ENCODE measurements at regions not wholly inside any gene's neighbourhood (a gene's known extent, or its start where the extent isn't known, plus 50 kb on each side); places are given as distances from the start of the nearest gene placed in this dataset.
"Not testable (repeated sequence)": the region's sequence is repeated elsewhere in the genome, so short reads cannot be mapped to it uniquely, and the experiment has no call there.

DNA sequence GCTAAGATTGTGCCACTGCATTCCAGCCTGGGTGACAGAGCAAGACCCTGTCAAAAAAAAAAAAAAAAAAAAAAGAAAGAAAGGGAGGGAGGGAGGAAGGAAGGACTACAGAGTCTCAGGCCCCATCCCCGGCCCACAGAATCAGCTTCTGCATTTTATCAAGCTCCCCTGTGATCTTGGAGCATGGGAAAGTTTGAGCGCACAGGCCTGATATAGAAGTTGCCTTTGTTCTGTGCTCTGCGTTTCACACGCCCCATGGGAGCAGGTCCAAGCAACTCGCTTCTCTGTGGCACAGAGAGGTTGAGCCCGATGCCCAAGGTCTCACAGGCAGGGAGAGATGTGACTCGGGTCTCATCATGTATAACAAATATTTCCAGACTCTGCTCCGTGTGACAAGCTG, 101.8 kb downstream of the PHETA1 start:
- Mint-ChIP-seq H3K36me3 (no peaks in the 10 kb centered on the region), H3K4me1 (ENCODE audit: unreplicated experiment) (no peaks in the 10 kb centered on the region)

DNA sequence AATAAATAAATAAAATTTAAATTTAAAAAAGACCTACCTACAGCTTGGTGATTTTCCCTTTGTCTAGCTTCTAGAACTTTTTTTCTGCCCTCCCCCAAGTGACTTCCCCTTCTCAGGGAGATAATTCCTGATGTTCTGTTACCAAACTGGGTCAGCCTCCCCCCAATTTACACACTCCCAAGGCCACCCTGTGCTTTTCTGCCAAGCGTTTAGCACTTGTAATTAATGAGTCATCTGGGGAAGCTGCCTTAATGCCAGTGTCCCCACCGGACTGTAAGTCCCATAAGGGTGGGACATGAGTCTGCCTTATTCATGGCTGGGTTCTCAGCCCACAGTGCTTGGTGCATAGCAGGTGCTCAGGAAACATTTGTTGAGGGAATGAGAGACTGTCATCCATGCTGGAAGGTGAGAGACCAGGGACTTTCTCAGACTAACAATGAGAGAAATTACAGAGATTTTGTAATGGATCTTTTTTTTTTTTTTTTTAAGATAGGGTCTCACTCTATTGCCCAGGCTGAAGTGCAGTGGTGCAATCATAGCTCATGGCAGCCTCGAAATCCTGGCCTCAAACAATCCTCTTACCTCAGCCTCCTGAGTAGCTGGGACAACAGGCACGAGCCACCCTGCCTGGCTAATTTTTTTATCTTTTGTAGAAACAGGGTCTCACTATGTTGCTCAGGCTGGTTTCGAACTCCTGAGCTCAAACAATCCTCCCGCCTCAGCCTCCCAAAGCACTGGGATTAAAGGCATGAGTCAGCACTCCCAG, 106.8 kb downstream of the PHETA1 start:
- Mint-ChIP-seq H3K27ac (no peak overlapping the region), H3K27me3 (peaks cover 4% of the 10 kb centered on the region)

More for the DNA sequence above, 101.8 kb downstream of the PHETA1 start:
- Mint-ChIP-seq H3K27ac (no peak overlapping the region), H3K4me3 (no peak overlapping the region), H3K9me3 (no peaks in the 10 kb centered on the region), H3K27me3 (peaks cover 12% of the 10 kb centered on the region)
- TF ChIP-seq, protein P1, sequence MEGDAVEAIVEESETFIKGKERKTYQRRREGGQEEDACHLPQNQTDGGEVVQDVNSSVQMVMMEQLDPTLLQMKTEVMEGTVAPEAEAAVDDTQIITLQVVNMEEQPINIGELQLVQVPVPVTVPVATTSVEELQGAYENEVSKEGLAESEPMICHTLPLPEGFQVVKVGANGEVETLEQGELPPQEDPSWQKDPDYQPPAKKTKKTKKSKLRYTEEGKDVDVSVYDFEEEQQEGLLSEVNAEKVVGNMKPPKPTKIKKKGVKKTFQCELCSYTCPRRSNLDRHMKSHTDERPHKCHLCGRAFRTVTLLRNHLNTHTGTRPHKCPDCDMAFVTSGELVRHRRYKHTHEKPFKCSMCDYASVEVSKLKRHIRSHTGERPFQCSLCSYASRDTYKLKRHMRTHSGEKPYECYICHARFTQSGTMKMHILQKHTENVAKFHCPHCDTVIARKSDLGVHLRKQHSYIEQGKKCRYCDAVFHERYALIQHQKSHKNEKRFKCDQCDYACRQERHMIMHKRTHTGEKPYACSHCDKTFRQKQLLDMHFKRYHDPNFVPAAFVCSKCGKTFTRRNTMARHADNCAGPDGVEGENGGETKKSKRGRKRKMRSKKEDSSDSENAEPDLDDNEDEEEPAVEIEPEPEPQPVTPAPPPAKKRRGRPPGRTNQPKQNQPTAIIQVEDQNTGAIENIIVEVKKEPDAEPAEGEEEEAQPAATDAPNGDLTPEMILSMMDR (conservative IDR thresholded peaks at IDR 0.05), result no peak
- no peak for DNase-seq (ENCODE audit: extremely low spot score, unreplicated experiment)

GRCh38 chr12:111260732-111261131, 108.2 kb downstream of the PHETA1 start:
- Mint-ChIP-seq H3K9me3 (no peaks in the 10 kb centered on the region), H3K4me1 (ENCODE audit: unreplicated experiment) (no peaks in the 10 kb centered on the region), H3K27ac (no peak overlapping the region), H3K36me3 (no peaks in the 10 kb centered on the region), H3K27me3 (peaks cover 9% of the 10 kb centered on the region), H3K4me3 (no peak overlapping the region)
- DNase-seq (ENCODE audit: extremely low spot score, unreplicated experiment), result no peak
- TF ChIP-seq, protein P1 (conservative IDR thresholded peaks at IDR 0.05), result no peak

More for the DNA sequence above, 106.8 kb downstream of the PHETA1 start:
- Mint-ChIP-seq H3K4me3 (no peak overlapping the region), H3K4me1 (ENCODE audit: unreplicated experiment) (no peaks in the 10 kb centered on the region), H3K36me3 (no peaks in the 10 kb centered on the region), H3K9me3 (no peaks in the 10 kb centered on the region)
- TF ChIP-seq, protein P1 (conservative IDR thresholded peaks at IDR 0.05), result no peak
- no peak for DNase-seq (ENCODE audit: extremely low spot score, unreplicated experiment)

GRCh38 chr12:111259231-111259630, 109.7 kb downstream of the PHETA1 start:
- no peak for DNase-seq (ENCODE audit: extremely low spot score, unreplicated experiment)
- Mint-ChIP-seq H3K4me1 (ENCODE audit: unreplicated experiment) (no peaks in the 10 kb centered on the region), H3K36me3 (no peaks in the 10 kb centered on the region), H3K27ac (no peak overlapping the region), H3K27me3 (peaks cover 12% of the 10 kb centered on the region), H3K4me3 (no peak overlapping the region), H3K9me3 (no peaks in the 10 kb centered on the region)
- TF ChIP-seq, protein P1 (conservative IDR thresholded peaks at IDR 0.05), result no peak

GRCh38 chr12:111258081-111258480, 110.8 kb downstream of the PHETA1 start:
- not testable (repeated sequence) for DNase-seq (ENCODE audit: extremely low spot score, unreplicated experiment); H3K36me3 Mint-ChIP-seq; H3K4me1 Mint-ChIP-seq (ENCODE audit: unreplicated experiment); H3K27ac Mint-ChIP-seq; H3K9me3 Mint-ChIP-seq; H3K4me3 Mint-ChIP-seq
- H3K27me3 Mint-ChIP-seq, result peaks cover 14% of the 10 kb centered on the region

DNA sequence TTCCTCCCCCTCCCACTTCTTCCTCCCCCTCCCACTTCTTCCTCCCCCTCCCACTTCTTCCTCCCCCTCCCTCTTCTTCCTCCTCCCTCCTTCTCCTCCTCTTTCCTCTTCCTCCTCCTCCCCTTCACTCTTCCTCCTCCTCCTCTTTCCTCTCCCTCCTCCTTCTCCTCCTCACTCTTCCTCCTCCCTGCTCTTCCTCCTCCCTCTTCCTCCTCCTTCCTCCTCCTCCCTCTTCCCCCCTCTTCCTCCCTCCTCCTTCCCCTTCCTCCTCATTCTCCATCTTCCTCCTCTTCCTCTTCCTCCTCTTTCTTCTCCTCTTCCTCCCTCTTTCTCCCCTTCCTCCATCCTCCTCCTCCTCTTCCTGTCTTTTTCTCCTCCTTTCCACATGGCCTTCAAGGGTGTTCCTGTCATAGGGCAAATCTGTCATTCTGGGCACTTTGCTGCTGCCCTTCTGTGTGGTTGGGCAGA, 111.4 kb downstream of the PHETA1 start:
- no peaks in the 10 kb centered on the region for H3K4me1 Mint-ChIP-seq (ENCODE audit: unreplicated experiment)
- peaks cover 14% of the 10 kb centered on the region for H3K27me3 Mint-ChIP-seq
- DNase-seq (ENCODE audit: extremely low spot score, unreplicated experiment), result no peak
- H3K9me3 Mint-ChIP-seq, result no peaks in the 10 kb centered on the region
- TF ChIP-seq, protein P1 (conservative IDR thresholded peaks at IDR 0.05), result no peak
- H3K27ac Mint-ChIP-seq, result no peak overlapping the region
- H3K4me3 Mint-ChIP-seq, result no peak overlapping the region
- H3K36me3 Mint-ChIP-seq, result no peaks in the 10 kb centered on the region

Data from type B pancreatic cell (in vitro differentiated cells).